NCI-H526 (cell line): ENCODE measurements at regions not wholly inside any gene's neighbourhood (a gene's known extent, or its start where the extent isn't known, plus 50 kb on each side); places are given as distances from the start of the nearest gene placed in this dataset.

Experiments
- DNase-seq, 2 experiments: peaks; one replicate each; lab custom pipeline; 2025; lab: John Stamatoyannopoulos, UW

- no peak for DNase-seq
Measured at GRCh38 chr21:41589620-41590175, 81.7 kb upstream of the TMPRSS2 start.

DNA sequence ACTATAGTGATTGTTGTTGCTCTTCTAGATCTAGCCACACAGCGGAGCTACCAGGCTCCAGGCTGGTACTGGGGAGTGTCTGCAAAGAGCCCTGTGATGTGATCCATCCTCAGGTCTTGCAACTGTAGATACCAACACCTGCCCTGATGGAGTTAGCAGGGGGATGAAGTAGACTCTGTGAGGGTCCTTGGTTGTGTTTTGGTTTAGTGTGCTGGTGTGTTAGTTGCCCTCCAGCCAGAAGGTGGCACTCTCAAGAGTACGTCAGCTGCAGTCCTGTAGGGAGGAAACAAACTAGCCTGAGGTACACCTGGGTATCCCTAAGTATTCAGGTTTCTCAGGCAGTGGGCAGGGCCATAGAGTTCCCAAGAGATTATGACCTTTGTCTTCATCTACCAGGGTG, 81.2 kb upstream of the TMPRSS2 start:
- DNase-seq, result no peak

GRCh38 chr21:41585199-41585994, 77.4 kb upstream of the TMPRSS2 start:
- no peak for DNase-seq

DNA sequence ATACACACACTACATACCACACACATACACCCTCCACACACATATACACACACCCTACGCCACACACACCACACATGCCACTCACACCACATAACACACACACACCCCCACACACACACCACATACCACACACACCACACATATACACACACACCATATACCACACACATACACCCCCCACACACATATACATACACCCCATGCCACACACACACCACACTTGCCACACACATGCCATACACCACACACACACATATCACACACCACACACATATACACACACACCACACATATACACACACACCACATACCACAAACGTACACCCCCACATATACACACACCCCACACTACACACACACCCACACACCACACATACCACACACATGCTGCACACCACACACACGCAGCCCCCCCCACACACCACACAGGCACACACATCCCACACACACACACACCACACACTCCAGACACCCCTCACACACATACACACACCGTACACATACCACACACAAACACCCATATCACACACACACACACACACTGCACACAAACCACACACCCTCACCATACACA, 76.7 kb upstream of the TMPRSS2 start:
- no peak for DNase-seq

- DNase-seq, result no peak
Measured at GRCh38 chr21:41583274-41583790, 75.4 kb upstream of the TMPRSS2 start.

- DNase-seq, result no peak
Measured at GRCh38 chr21:41582866-41583265, 74.9 kb upstream of the TMPRSS2 start.

GRCh38 chr21:41582298-41582840, 74.4 kb upstream of the TMPRSS2 start:
- DNase-seq, result no peak

DNA sequence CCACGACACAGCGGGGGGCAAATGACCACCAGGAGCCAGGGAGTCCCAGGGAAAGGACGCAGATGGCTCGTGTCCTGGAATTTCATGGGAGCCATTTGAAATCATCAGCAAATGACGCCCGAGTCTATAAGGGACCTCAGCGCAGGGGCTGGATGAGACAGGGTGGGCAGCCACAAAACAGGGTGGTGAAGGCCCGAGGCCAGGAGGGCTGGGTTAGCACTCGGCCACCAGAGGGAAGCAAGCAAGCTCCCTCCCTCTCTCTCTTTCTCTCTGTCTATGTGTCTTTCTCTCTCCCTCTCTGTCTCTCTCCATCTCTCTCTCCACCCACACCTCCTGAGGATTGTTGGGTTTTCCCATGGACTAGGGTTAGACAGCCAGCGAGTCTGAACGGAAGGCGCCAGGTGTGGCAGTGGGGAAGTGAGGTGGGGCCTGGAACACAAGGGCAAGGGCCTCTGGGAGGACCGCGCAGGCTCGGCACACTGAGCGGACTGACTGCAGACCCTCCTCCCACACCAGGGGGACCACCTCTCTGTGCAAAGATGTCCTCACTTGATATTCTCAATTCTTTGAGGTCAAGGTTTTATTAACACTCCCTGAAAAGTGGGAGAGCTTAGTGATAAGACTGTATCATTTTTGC, 73.8 kb upstream of the TMPRSS2 start:
- DNase-seq, result no peak

DNA sequence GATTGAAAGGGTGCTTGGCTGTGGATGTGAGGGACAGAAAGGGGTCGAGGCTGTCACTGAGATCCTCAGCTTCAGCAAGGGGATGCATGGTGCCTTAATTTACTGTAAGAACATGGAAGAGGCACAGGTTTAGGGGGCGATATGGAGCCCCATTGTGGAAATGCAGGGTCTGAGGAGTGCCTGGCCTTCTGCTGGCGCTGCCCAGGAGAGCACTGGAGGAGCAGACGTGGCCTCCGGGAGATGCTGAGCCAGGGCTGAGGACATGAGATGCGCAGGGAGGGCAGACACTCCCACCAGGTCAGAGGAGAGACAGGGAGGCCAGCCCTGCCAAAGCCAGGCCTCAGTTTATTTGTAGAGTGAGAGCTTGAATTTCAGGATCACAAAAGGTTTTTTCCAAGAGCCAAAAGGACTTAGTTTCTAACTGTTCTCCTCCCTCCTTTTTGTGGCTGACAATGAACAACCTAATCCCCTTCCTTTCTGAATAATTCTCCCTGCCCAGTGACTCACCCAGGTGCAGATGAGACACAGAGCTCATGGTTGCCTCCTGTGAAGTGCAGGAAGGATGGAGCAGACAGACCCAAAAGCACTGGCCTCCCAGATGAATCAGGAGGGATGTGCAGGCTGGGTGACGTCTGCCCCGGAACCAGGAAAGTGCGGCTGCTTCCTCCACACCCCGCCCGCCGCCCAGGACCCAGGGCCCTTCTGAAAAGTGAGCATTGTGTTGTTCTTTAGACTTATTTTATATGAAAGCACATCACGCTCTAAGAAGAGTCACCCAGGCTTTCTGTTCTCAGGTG, 73.0 kb upstream of the TMPRSS2 start:
- no peak for DNase-seq

DNA sequence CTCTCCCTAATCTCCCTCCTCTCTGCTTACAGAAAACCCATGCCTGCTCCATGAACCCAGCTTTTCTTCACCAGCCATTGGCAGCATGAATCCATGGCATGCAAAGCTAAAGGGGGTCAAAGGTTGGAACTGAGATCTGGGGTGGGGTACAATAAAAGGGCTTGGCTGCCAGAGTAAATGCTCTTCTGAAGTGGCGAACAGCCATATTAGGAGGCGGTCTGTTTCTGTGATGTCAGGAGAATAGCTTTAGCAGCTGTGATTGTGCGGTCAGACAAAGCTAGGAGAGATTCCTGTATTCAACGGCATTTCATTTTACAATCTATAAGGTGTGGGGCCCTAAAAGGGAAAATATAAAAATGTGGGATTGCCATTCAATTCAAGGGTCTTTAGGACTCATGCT, 71.7 kb upstream of the TMPRSS2 start:
- no peak for DNase-seq

DNA sequence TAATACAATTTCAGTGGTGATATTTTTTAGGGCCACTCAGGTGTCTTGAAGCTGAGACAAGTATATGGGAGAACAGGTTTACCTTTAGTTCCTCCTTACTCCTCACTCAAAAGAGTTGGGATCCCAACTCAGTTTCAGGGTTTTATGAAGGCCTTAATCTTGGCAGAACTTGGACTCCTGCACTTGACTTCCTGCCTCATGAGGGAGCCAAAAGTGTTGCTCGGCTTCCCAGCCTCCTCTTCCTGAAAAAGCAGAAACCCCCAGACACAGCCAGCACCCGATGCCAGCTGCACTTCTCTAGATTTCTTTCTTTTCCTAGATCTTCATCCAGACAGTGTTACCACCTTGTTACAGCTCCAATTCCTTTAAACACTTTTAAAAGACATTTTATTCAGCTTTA, 70.8 kb upstream of the TMPRSS2 start:
- DNase-seq, result no peak

DNA sequence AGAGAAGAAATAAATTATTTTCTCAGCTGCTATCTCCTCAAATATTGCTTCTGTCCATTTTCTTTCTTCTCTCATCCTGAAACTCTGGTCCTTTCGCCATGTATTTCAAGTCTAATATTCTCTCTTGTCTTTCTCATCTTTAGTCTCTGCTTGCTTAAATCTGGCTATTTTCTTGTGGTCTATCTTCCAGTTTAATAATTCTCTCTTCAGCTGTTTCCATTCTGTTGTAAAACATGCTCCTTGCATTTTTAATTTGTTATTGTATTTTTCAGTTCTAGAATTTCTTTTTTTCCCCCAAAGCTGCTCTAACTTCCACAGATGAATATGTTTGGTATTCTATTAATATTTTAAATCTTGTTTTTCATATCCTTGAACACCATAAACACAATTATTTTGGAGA, 70.1 kb upstream of the TMPRSS2 start:
- no peak for DNase-seq

GRCh38 chr21:41576013-41576615, 68.2 kb upstream of the TMPRSS2 start:
- DNase-seq, result no peak

GRCh38 chr21:41573902-41574690, 66.1 kb upstream of the TMPRSS2 start:
- no peak for DNase-seq

DNA sequence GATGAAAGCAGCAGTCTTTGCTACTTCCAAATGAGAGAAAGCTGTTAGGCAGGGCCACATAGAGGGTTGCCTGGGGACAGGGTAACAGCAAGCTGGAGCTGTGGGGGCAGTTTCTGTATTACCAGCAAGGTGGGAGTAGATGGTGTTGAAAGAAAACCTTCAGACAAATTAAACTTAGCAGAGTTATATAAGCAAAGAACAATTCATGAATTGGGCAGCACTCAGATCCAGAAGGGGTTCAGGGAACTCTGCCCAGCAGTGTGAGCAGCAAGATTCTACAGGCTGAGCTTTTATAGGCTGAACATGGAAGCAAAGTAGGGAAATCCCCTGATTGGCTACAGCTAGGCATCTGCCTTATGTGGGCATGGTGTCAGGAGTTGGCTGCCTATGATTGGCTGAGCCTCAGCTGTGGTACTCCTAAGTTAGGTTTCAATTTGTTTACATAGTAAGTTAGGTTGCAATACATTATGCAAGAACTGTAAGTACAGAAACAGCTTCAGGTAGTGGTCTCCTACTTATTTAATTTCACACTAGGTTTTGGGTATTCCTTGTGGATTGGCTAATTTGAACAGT, 64.1 kb upstream of the TMPRSS2 start:
- no peak for DNase-seq

GRCh38 chr21:41570791-41571355, 62.9 kb upstream of the TMPRSS2 start:
- DNase-seq, result no peak

GRCh38 chr21:41568606-41569385, 60.8 kb upstream of the TMPRSS2 start:
- no peak for DNase-seq

GRCh38 chr21:41567901-41568510, 60.0 kb upstream of the TMPRSS2 start:
- no peak for DNase-seq
